Neural cell (in vitro differentiated cells): ENCODE measurements at regions not wholly inside any gene's neighbourhood (a gene's known extent, or its start where the extent isn't known, plus 50 kb on each side); places are given as distances from the start of the nearest gene placed in this dataset.

Source experiments
- H2AFZ ChIP-seq: fragments of 200-600, 300-800 bp; sonication (generic), shearing (Covaris generic); 2 replicates; pipeline ENCODE4 v1.6.0; 2014; ENCODE audit warnings: low read depth, mild to moderate bottlenecking, antibody characterized with exemption, low read length, moderate library complexity
- H3F3A ChIP-seq: fragments of 200-600 bp; shearing (Covaris generic); 2 replicates; pipeline ENCODE4 v1.6.1; 2016; ENCODE audit warnings: mild to moderate bottlenecking, moderate library complexity, mixed read lengths, antibody characterized with exemption, low read length; ENCODE audit not compliant: insufficient read depth, poor library complexity, severe bottlenecking
- H3K27ac ChIP-seq: fragments of 200-600, 300-800 bp; sonication (generic), shearing (Covaris generic); 2 replicates; pipeline ENCODE4 v1.5.1; 2014; ENCODE audit warnings: mild to moderate bottlenecking, low read length, moderate library complexity
- H3K27me3 ChIP-seq: fragments of 300-800, 200-600 bp; sonication (generic), shearing (Covaris generic); 2 replicates; pipeline ENCODE4 v1.6.0; 2014; ENCODE audit warnings: mild to moderate bottlenecking, low read depth, low read length, moderate library complexity; ENCODE audit not compliant: insufficient read depth
- H3K36me3 ChIP-seq: fragments of 300-800, 200-600 bp; sonication (generic), shearing (Covaris generic); 2 replicates; pipeline ENCODE4 v1.5.1; 2014; ENCODE audit warnings: mild to moderate bottlenecking, antibody characterized with exemption, low read length, moderate library complexity; ENCODE audit not compliant: insufficient read depth
- H3K4me2 ChIP-seq: fragments of 300-800, 200-600 bp; sonication (generic), shearing (Covaris generic); 2 replicates; pipeline ENCODE4 v1.6.0; 2014; ENCODE audit warnings: mild to moderate bottlenecking, low read length
- H3K4me3 ChIP-seq: fragments of 300-800, 200-600 bp; sonication (generic), shearing (Covaris generic); 2 replicates; pipeline ENCODE4 v1.5.1; 2014; ENCODE audit warnings: mild to moderate bottlenecking, low read length, moderate library complexity
- H3K79me2 ChIP-seq: fragments of 200-600 bp; shearing (Covaris generic); replicated peaks from 2 replicates; pipeline ENCODE4 v1.6.0; 2014; ENCODE audit warnings: mild to moderate bottlenecking, low read length, moderate library complexity; ENCODE audit not compliant: insufficient read depth
- H3K9ac ChIP-seq: fragments of 300-800, 200-600 bp; sonication (generic), shearing (Covaris generic); 2 replicates; pipeline ENCODE4 v1.6.1; 2016; ENCODE audit warnings: mild to moderate bottlenecking, low read length, mixed read lengths
- H3K9me2 ChIP-seq: fragments of 200-600 bp; shearing (Covaris generic); 2 replicates; pipeline ENCODE4 v1.6.1; 2016; ENCODE audit warnings: mild to moderate bottlenecking, low read length, mixed read lengths; ENCODE audit not compliant: insufficient read depth
- H3K9me3 ChIP-seq: fragments of 200-600, 300-800 bp; sonication (generic), shearing (Covaris generic); 2 replicates; pipeline ENCODE4 v1.6.1; 2016; ENCODE audit warnings: mild to moderate bottlenecking, mixed run types, low read length, moderate library complexity, mixed read lengths
- H4K20me1 ChIP-seq: fragments of 200-600 bp; shearing (Covaris generic); 2 replicates; pipeline ENCODE4 v1.6.1; 2016; ENCODE audit warnings: mild to moderate bottlenecking, mixed run types; ENCODE audit not compliant: insufficient read depth
- EP300 ChIP-seq: fragments of 450-650 bp; conservative IDR thresholded peaks from 2 replicates; pipeline ENCODE4 v1.6.1; 2014; ENCODE audit warnings: antibody characterized with exemption, mild to moderate bottlenecking, moderate library complexity; ENCODE audit not compliant: poor library complexity, severe bottlenecking
- EZH2 ChIP-seq: fragments of 200-600, 300-800 bp; shearing (Covaris generic), sonication (generic); IDR thresholded peaks from 2 replicates; pipeline ENCODE4 v1.6.1; 2014; ENCODE audit warnings: antibody characterized with exemption, low read length, borderline replicate concordance, mild to moderate bottlenecking; ENCODE audit not compliant: insufficient read depth, poor library complexity, severe bottlenecking
- MXI1 ChIP-seq: fragments of 450-650 bp; conservative IDR thresholded peaks from 2 replicates; pipeline ENCODE4 v1.6.1; 2014; ENCODE audit warnings: antibody characterized with exemption, mild to moderate bottlenecking; ENCODE audit not compliant: poor library complexity, severe bottlenecking
- POLR2AphosphoS5 ChIP-seq: IDR thresholded peaks from 2 replicates; pipeline ENCODE4 v1.6.1; 2012
- RAD21 ChIP-seq: fragments of 450-650 bp; conservative IDR thresholded peaks from 2 replicates; pipeline ENCODE4 v1.6.1; 2014; ENCODE audit warnings: antibody characterized with exemption, mild to moderate bottlenecking, moderate library complexity
- REST ChIP-seq: IDR thresholded peaks from 2 replicates; pipeline ENCODE4 v1.6.1; 2012; ENCODE audit warnings: borderline replicate concordance
- SMC3 ChIP-seq: fragments of 450-650 bp; conservative IDR thresholded peaks from 2 replicates; pipeline ENCODE4 v1.6.1; 2014; ENCODE audit warnings: antibody characterized with exemption, mild to moderate bottlenecking, moderate library complexity; ENCODE audit not compliant: poor library complexity
- TAF1 ChIP-seq: IDR thresholded peaks from 2 replicates; pipeline ENCODE4 v1.6.1; 2012; ENCODE audit warnings: low read depth
- TF ChIP-seq, protein P1 (sequence below): fragments of 450-650 bp; IDR thresholded peaks from 2 replicates; pipeline ENCODE4 v1.5.1; 2014; ENCODE audit warnings: antibody characterized with exemption, mild to moderate bottlenecking, moderate library complexity; ENCODE audit not compliant: poor library complexity, severe bottlenecking

GRCh38 chr2:128631698-128632500 is 313.2 kb upstream of the HS6ST1 start:
- Histone ChIP-seq H3K9me2 (no peaks in the 10 kb centered on the region), H3K36me3 (no peaks in the 10 kb centered on the region), H3K4me2 (no peak overlapping the region), H3K9ac (no peak overlapping the region), H4K20me1 (no peaks in the 10 kb centered on the region), H3K79me2 (no peaks in the 10 kb centered on the region), H3K4me3 (no peak overlapping the region), H3F3A (no peaks in the 10 kb centered on the region), H2AFZ (no peak overlapping the region), H3K9me3 (no peaks in the 10 kb centered on the region), H3K27me3 (no peaks in the 10 kb centered on the region), H3K27ac (no peak overlapping the region)
- no peak for TF ChIP-seq REST
- TF ChIP-seq, protein P1, sequence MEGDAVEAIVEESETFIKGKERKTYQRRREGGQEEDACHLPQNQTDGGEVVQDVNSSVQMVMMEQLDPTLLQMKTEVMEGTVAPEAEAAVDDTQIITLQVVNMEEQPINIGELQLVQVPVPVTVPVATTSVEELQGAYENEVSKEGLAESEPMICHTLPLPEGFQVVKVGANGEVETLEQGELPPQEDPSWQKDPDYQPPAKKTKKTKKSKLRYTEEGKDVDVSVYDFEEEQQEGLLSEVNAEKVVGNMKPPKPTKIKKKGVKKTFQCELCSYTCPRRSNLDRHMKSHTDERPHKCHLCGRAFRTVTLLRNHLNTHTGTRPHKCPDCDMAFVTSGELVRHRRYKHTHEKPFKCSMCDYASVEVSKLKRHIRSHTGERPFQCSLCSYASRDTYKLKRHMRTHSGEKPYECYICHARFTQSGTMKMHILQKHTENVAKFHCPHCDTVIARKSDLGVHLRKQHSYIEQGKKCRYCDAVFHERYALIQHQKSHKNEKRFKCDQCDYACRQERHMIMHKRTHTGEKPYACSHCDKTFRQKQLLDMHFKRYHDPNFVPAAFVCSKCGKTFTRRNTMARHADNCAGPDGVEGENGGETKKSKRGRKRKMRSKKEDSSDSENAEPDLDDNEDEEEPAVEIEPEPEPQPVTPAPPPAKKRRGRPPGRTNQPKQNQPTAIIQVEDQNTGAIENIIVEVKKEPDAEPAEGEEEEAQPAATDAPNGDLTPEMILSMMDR, result no peak
- no peak for TF ChIP-seq SMC3
- TF ChIP-seq EZH2, result no peak
- no peak for TF ChIP-seq EP300
- no peak for TF ChIP-seq POLR2AphosphoS5
- TF ChIP-seq MXI1, result no peak

GRCh38 chr2:128632501-128632800 is 313.8 kb upstream of the HS6ST1 start:
- Histone ChIP-seq H3K79me2 (no peaks in the 10 kb centered on the region), H3K27ac (no peak overlapping the region), H3K27me3 (no peaks in the 10 kb centered on the region), H3K4me3 (no peak overlapping the region), H3F3A (no peaks in the 10 kb centered on the region), H3K9me2 (no peaks in the 10 kb centered on the region), H2AFZ (no peak overlapping the region), H3K9ac (no peak overlapping the region), H4K20me1 (no peaks in the 10 kb centered on the region), H3K36me3 (no peaks in the 10 kb centered on the region), H3K9me3 (no peaks in the 10 kb centered on the region), H3K4me2 (no peak overlapping the region)
- TF ChIP-seq REST, result no peak
- TF ChIP-seq RAD21, result no peak
- TF ChIP-seq, protein P1, result no peak
- no peak for TF ChIP-seq POLR2AphosphoS5
- no peak for TF ChIP-seq MXI1
- TF ChIP-seq SMC3, result no peak
- no peak for TF ChIP-seq TAF1
- TF ChIP-seq EP300, result no peak
- no peak for TF ChIP-seq EZH2
